ENCODE measurements at regions not wholly inside any gene's neighbourhood (a gene's known extent, or its start where the extent isn't known, plus 50 kb on each side); places are given as distances from the start of the nearest gene placed in this dataset.

GRCh38 chr21:41052820-41053555 is 115.0 kb upstream of the BACE2 start:
- Histone ChIP-seq H3K9me3 (ENCODE audit: control insufficient read depth, insufficient read depth, low read length) (no peaks in the 10 kb centered on the region), H3K27me3 (ENCODE audit: control insufficient read depth, insufficient read depth, low read length) (no peaks in the 10 kb centered on the region), H3K36me3 (ENCODE audit: control insufficient read depth, insufficient read depth, low read length) (no peaks in the 10 kb centered on the region), H3K4me1 (ENCODE audit: control insufficient read depth, insufficient read depth, low read length) (no peaks in the 10 kb centered on the region), H3K9ac (ENCODE audit: low read depth, low read length) (no peak overlapping the region), H3K4me3 (ENCODE audit: low read depth, low read length) (no peak overlapping the region)

GRCh38 chr21:41054018-41054578 is 113.9 kb upstream of the BACE2 start:
- Histone ChIP-seq H3K4me1 (ENCODE audit: control insufficient read depth, insufficient read depth, low read length) (no peaks in the 10 kb centered on the region), H3K4me3 (ENCODE audit: low read depth, low read length) (no peak overlapping the region), H3K36me3 (ENCODE audit: control insufficient read depth, insufficient read depth, low read length) (no peaks in the 10 kb centered on the region), H3K9me3 (ENCODE audit: control insufficient read depth, insufficient read depth, low read length) (no peaks in the 10 kb centered on the region), H3K9ac (ENCODE audit: low read depth, low read length) (no peak overlapping the region), H3K27me3 (ENCODE audit: control insufficient read depth, insufficient read depth, low read length) (no peaks in the 10 kb centered on the region)

- Histone ChIP-seq H3K4me1 (ENCODE audit: control insufficient read depth, insufficient read depth, low read length) (no peaks in the 10 kb centered on the region), H3K9me3 (ENCODE audit: control insufficient read depth, insufficient read depth, low read length) (no peaks in the 10 kb centered on the region), H3K4me3 (ENCODE audit: low read depth, low read length) (no peak overlapping the region), H3K36me3 (ENCODE audit: control insufficient read depth, insufficient read depth, low read length) (no peaks in the 10 kb centered on the region), H3K27me3 (ENCODE audit: control insufficient read depth, insufficient read depth, low read length) (no peaks in the 10 kb centered on the region), H3K9ac (ENCODE audit: low read depth, low read length) (no peak overlapping the region)
Measured at GRCh38 chr21:41055266-41055665, 112.7 kb upstream of the BACE2 start.

- Histone ChIP-seq H3K9me3 (ENCODE audit: control insufficient read depth, insufficient read depth, low read length) (no peaks in the 10 kb centered on the region), H3K4me1 (ENCODE audit: control insufficient read depth, insufficient read depth, low read length) (no peaks in the 10 kb centered on the region)
Measured at GRCh38 chr21:41059871-41060270, 108.1 kb upstream of the BACE2 start.

GRCh38 chr21:41061701-41062100 is 106.3 kb upstream of the BACE2 start:
- Histone ChIP-seq H3K27me3 (ENCODE audit: control insufficient read depth, insufficient read depth, low read length) (no peaks in the 10 kb centered on the region), H3K9ac (ENCODE audit: low read depth, low read length) (no peak overlapping the region), H3K36me3 (ENCODE audit: control insufficient read depth, insufficient read depth, low read length) (no peaks in the 10 kb centered on the region), H3K4me1 (ENCODE audit: control insufficient read depth, insufficient read depth, low read length) (no peaks in the 10 kb centered on the region), H3K4me3 (ENCODE audit: low read depth, low read length) (no peak overlapping the region), H3K9me3 (ENCODE audit: control insufficient read depth, insufficient read depth, low read length) (no peaks in the 10 kb centered on the region)

More at GRCh38 chr21:41059871-41060270, 108.1 kb upstream of the BACE2 start:
- Histone ChIP-seq H3K27me3 (ENCODE audit: control insufficient read depth, insufficient read depth, low read length) (no peaks in the 10 kb centered on the region), H3K36me3 (ENCODE audit: control insufficient read depth, insufficient read depth, low read length) (no peaks in the 10 kb centered on the region), H3K4me3 (ENCODE audit: low read depth, low read length) (no peak overlapping the region), H3K9ac (ENCODE audit: low read depth, low read length) (no peak overlapping the region)

- Histone ChIP-seq H3K36me3 (ENCODE audit: control insufficient read depth, insufficient read depth, low read length) (no peaks in the 10 kb centered on the region), H3K4me3 (ENCODE audit: low read depth, low read length) (no peak overlapping the region), H3K9ac (ENCODE audit: low read depth, low read length) (no peak overlapping the region), H3K27me3 (ENCODE audit: control insufficient read depth, insufficient read depth, low read length) (peaks cover 6% of the 10 kb centered on the region), H3K4me1 (ENCODE audit: control insufficient read depth, insufficient read depth, low read length) (peaks cover 4% of the 10 kb centered on the region), H3K9me3 (ENCODE audit: control insufficient read depth, insufficient read depth, low read length) (no peaks in the 10 kb centered on the region)
Measured at GRCh38 chr21:41064334-41064791, 103.6 kb upstream of the BACE2 start.

GRCh38 chr21:41064951-41065350 is 103.0 kb upstream of the BACE2 start:
- Histone ChIP-seq H3K9me3 (ENCODE audit: control insufficient read depth, insufficient read depth, low read length) (no peaks in the 10 kb centered on the region), H3K4me3 (ENCODE audit: low read depth, low read length) (no peak overlapping the region), H3K36me3 (ENCODE audit: control insufficient read depth, insufficient read depth, low read length) (no peaks in the 10 kb centered on the region), H3K9ac (ENCODE audit: low read depth, low read length) (no peak overlapping the region), H3K27me3 (ENCODE audit: control insufficient read depth, insufficient read depth, low read length) (peaks cover 6% of the 10 kb centered on the region), H3K4me1 (ENCODE audit: control insufficient read depth, insufficient read depth, low read length) (peaks cover 4% of the 10 kb centered on the region)

- H3K4me1 ChIP-seq (ENCODE audit: control insufficient read depth, insufficient read depth, low read length) = peaks cover 4% of the 10 kb centered on the region
- peaks cover 6% of the 10 kb centered on the region for H3K27me3 ChIP-seq (ENCODE audit: control insufficient read depth, insufficient read depth, low read length)
- H3K9ac ChIP-seq (ENCODE audit: low read depth, low read length) = no peak overlapping the region
- no peaks in the 10 kb centered on the region for H3K9me3 ChIP-seq (ENCODE audit: control insufficient read depth, insufficient read depth, low read length)
- H3K36me3 ChIP-seq (ENCODE audit: control insufficient read depth, insufficient read depth, low read length) = no peaks in the 10 kb centered on the region
- no peak overlapping the region for H3K4me3 ChIP-seq (ENCODE audit: low read depth, low read length)
Measured at GRCh38 chr21:41065539-41065938, 102.4 kb upstream of the BACE2 start.

GRCh38 chr21:41066086-41066938 is 101.6 kb upstream of the BACE2 start:
- H3K4me3 ChIP-seq (ENCODE audit: low read depth, low read length) = no peak overlapping the region
- no peak overlapping the region for H3K9ac ChIP-seq (ENCODE audit: low read depth, low read length)
- no peaks in the 10 kb centered on the region for H3K9me3 ChIP-seq (ENCODE audit: control insufficient read depth, insufficient read depth, low read length)
- H3K4me1 ChIP-seq (ENCODE audit: control insufficient read depth, insufficient read depth, low read length) = peaks cover 4% of the 10 kb centered on the region
- peaks cover 6% of the 10 kb centered on the region for H3K27me3 ChIP-seq (ENCODE audit: control insufficient read depth, insufficient read depth, low read length)
- no peaks in the 10 kb centered on the region for H3K36me3 ChIP-seq (ENCODE audit: control insufficient read depth, insufficient read depth, low read length)

- Histone ChIP-seq H3K9me3 (ENCODE audit: control insufficient read depth, insufficient read depth, low read length) (no peaks in the 10 kb centered on the region), H3K27me3 (ENCODE audit: control insufficient read depth, insufficient read depth, low read length) (peaks cover 6% of the 10 kb centered on the region), H3K4me3 (ENCODE audit: low read depth, low read length) (no peak overlapping the region), H3K36me3 (ENCODE audit: control insufficient read depth, insufficient read depth, low read length) (no peaks in the 10 kb centered on the region), H3K9ac (ENCODE audit: low read depth, low read length) (no peak overlapping the region), H3K4me1 (ENCODE audit: control insufficient read depth, insufficient read depth, low read length) (peaks cover 6% of the 10 kb centered on the region)
Measured at GRCh38 chr21:41067709-41068108, 100.3 kb upstream of the BACE2 start.

- H3K9ac ChIP-seq (ENCODE audit: low read depth, low read length) = no peak overlapping the region
- H3K36me3 ChIP-seq (ENCODE audit: control insufficient read depth, insufficient read depth, low read length) = no peaks in the 10 kb centered on the region
- H3K27me3 ChIP-seq (ENCODE audit: control insufficient read depth, insufficient read depth, low read length) = peaks cover 6% of the 10 kb centered on the region
- peak overlapping the region; percentile 24 for H3K4me3 ChIP-seq (ENCODE audit: low read depth, low read length)
- peaks cover 6% of the 10 kb centered on the region for H3K4me1 ChIP-seq (ENCODE audit: control insufficient read depth, insufficient read depth, low read length)
- no peaks in the 10 kb centered on the region for H3K9me3 ChIP-seq (ENCODE audit: control insufficient read depth, insufficient read depth, low read length)
Measured at GRCh38 chr21:41068496-41068895, 99.5 kb upstream of the BACE2 start.
